Renal cortical epithelial cell (primary cell): ENCODE measurements at regions not wholly inside any gene's neighbourhood (a gene's known extent, or its start where the extent isn't known, plus 50 kb on each side); places are given as distances from the start of the nearest gene placed in this dataset.

Experiments
- DNase-seq: peaks from one replicate; pipeline ENCODE4 v3.0.0-alpha.2; 2011; ENCODE audit warnings: low read depth

GRCh38 chr15:38696109-38696727 lies 131.6 kb upstream of the RASGRP1 start:
- DNase-seq = peak; percentile 31

DNA sequence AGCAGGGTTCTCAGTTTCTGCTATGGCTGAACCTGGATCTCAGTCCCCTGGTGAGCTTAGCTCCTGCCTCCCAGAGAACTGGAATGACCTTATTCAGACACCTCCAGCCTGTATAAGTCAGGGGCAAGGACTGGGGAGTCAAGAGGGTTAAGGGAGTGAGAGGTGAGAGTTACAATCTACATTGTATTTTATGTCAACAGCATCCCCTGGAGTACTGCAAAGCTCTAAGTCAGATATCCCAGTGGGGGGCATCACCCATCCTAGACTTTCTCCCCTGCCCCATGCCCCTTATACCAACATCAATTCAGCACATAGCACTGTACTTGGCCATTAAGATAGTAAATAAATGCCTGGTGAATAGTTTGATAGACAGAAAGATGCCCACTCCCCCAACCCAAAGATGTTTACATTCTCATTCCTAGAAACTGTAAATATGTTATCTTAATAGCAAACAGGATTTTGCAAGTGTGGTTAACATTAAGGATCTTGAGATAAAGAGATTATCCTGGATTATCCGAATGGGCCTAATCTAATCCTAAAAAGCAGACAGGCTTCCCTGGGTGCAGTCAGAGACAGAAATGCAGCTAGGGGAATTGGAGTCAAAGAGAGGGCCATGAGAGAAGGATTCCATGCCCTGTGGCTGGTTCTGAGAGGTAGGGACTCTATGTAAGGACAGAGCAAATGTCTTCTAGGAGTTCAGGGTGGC lies 132.3 kb upstream of the RASGRP1 start:
- no peak for DNase-seq

GRCh38 chr15:38698254-38698653 lies 133.6 kb upstream of the RASGRP1 start:
- no peak for DNase-seq

DNA sequence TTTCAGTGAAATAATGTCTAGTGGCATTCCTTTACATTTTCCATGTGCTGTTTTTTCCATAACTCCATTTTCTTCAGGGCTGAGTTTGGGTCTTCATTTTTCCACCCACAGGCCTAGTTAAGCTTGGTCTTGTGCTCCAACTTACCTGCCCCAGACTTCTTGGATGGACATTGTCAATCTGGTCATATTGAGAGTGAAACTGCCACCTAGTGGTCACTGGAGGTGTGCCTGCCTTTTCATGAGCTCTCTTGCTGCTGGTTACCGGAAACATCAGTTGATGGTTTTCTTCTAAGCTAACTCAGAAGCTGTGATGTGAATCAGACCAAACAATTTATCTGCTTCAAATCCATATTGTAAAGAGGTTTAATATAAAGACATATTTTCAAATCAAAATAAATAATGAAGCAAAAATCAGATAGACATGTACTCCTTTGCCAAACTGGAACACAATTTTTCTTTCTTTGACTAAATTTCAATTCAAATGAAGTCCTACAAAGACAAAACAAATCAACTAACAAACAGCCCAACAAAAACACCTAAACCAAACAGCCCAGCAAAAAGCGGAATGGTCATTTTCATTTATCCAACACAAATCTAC lies 135.1 kb upstream of the RASGRP1 start:
- peak; percentile 74 for DNase-seq

DNA sequence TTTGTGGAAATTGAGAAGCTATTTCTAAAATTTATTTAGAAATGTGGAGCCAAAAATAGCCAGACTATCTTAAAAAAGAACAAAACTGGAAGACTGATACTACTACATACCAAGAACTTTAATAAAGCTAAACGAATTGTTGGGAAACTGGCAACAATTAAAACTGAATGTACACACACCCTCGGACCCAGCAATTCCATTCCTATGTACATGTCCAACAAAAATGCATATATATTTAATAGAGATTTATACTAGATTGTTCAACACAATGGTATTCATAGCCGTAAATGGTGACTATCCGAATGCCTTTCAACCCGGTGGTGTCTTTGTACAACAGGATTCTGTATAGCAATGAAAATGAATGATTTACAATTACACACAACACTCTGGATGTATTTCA lies 136.5 kb upstream of the RASGRP1 start:
- DNase-seq = no peak

DNA sequence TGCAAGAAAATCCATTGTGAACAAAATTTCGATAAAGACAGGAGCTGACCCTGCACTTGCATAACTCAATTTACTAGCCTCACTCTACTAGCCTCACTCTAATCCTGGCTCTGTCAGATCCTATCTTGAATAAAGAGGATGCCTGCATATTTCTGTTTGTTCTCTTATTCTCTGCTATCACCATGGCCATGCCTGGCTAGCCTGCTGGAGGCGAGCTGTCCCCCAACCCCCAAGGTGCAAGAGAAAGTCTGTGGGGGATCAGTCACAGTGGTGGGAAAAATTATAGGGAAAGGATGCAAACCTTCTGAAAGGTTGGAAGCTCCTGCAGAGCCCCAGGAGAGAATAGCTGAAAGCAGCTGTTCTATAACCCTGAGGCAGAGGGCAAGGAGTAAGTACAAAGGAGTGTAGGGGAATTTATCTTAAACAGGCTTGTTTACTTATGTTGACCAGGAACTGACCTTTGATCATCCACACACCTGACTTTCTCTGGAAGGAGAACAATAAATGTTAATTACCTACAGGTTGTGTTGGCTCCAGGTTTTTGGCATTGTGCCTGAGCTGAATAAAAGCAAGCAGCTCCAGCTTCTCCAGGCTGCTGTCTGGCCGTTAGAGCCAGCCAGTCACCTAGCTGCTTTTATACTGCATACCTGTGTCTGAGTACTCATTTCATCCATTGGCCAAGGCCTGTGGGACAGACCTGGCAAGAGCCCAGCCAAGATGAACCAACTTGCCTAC lies 137.7 kb upstream of the RASGRP1 start:
- peak; percentile 86 for DNase-seq

DNA sequence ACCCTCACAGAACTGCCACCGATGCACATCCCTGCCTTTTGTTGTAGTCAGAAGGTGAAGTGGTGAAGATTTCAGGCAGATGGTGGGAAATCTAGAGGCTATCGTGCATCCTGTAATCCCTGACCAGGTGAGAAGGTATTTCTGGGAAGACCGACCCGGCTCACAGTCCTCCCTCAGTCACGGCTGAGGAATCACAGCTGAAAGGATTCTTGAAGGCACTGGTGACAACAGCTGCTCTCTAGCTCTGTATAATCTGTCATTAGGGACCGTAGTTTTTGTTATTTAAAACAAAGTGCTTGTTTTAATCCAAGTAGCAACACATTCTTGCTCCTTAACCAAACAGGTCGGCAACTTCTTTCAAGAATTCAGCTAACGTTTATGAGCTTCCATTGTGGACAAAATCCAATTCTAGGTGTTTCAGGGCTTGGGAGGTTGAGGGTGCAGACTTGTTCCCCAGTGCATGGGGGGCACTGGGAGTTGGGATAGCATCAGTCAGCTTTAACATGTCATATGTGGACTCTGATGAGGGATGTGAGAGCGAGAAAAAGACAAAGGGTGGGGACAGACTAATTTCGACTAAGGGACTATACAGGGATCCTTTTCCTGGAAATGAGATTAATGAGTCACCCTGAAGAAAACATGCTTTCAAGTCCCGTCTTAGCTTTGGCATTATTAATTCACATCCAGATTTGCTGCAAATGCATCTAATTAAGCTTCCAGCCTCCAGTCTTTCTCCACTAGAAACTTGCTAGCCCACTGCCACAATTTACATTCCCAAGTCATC lies 141.0 kb upstream of the RASGRP1 start:
- DNase-seq = peak; percentile 55

DNA sequence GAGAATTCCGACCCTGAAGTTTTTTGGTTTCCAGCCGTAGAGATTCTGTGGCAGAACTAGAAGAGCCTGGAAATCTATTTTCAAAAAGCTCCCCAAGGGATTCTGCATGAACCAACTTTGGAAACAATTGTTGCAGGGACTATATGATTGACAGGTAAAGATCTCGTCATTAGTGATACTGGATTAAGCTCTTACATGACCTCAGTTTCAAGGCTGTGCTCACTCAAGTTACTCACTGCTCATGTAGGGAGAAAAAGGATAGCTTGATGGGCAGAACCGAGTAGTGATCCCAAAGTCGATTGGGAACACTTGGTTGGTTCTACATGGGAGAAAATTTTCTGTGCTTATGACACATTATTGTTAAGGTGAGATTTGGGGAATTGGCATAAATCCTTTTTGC lies 142.3 kb upstream of the RASGRP1 start:
- no peak for DNase-seq

DNA sequence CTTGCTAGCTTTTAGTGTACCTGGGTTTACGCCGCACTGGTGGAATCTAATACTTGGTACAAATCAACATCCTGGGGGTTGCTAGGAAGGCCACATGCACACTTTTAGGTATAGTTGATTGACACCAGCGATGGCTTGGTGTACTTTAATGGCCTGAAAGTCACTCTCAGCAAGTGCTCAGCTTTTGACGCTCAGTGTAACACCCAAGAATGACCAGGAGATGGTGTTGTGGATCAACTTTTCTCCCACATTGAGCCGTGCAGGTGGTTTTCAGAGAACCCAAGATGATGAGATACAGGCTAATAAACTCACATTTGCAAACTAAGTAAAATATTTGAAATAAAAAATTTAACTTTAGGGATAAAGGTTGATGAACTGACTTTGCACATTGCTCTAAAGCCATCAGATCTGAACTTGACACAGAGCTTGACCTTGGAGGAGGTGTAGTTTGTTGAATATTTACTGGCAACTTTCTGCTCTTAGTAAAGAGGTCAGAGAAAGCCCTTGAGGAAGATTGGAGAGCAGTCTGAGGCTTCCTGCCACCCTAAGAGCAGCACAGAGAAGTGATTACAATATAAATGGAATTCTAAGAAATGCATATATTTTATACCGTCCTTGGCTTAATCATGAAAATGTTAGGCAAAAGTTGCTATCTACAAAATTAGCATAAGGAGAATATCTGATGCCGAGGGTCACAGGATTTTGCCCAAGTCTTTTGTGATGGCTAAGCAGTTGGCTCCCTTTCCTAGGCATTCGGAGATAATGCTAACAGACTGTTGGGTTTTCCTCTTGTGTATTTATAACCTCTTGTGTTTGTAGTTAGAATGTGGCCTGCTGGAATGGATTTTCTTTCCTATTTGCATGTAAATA lies 143.4 kb upstream of the RASGRP1 start:
- DNase-seq = peak; percentile 65

- no peak for DNase-seq
Measured at GRCh38 chr15:38708672-38709180, 144.1 kb upstream of the RASGRP1 start.

DNA sequence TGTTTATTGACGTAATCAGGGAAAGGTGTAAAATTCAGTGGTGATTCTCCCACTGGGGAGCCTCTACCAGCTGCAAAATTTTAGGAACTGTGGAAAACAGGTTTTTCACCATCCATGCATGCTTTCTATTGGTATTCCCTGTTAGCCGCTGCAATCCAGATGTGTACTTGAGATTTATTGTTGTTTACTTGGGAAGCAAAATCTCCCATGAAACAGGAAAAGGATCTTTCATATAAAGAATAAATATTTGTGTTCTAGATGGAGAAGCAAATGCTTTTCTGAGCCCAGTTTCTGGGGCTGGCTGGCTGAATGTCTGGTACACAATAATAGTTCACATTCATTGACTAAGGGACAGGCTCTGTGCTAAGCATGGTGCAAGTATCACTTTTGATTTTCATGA lies 144.6 kb upstream of the RASGRP1 start:
- DNase-seq = no peak

GRCh38 chr15:38714309-38715072 lies 149.9 kb upstream of the RASGRP1 start:
- peak; percentile 93 for DNase-seq

GRCh38 chr15:38720893-38721567 lies 156.4 kb upstream of the RASGRP1 start:
- no peak for DNase-seq

DNA sequence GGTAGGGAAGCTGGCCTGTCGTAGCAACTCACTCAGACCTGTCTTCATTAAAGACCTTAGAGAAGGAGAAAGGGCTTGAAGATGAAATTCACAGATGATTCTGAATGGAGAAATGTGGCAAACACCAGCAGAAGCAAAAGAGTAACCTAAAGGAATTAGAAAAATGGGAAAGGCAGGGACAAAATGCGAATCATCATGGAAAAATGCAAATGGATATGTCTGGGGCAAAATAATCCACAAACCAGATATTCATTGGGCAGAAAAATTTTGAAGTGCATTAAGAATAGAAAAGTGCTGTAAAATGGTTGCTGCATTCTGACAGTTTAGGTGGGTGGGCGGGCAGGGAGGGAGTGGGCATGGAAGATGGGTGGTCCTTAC lies 156.9 kb upstream of the RASGRP1 start:
- no peak for DNase-seq

GRCh38 chr15:38722236-38722635 lies 157.6 kb upstream of the RASGRP1 start:
- no peak for DNase-seq

- DNase-seq = no peak
Measured at GRCh38 chr15:38724827-38725226, 160.2 kb upstream of the RASGRP1 start.

DNA sequence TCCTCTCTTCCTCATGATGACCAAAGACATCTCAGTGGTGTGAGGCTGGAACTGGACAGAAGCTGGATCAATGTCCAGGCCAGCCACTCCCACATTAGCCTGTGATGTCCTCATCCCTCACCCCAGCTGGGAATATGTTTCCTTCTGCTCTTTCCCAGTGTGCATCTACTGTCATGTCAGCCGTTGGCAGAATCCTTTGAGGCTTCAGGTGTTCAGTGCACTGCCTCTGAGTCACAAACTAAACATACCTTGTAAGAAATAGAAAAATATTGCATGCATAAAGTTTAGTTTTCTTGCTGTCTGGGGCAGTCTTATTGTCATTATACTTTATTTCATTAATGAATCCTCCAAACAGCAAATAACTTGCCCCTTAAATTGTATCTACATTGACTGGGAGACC lies 161.6 kb upstream of the RASGRP1 start:
- DNase-seq = no peak

- no peak for DNase-seq
Measured at GRCh38 chr15:38733331-38733730, 168.7 kb upstream of the RASGRP1 start.

DNA sequence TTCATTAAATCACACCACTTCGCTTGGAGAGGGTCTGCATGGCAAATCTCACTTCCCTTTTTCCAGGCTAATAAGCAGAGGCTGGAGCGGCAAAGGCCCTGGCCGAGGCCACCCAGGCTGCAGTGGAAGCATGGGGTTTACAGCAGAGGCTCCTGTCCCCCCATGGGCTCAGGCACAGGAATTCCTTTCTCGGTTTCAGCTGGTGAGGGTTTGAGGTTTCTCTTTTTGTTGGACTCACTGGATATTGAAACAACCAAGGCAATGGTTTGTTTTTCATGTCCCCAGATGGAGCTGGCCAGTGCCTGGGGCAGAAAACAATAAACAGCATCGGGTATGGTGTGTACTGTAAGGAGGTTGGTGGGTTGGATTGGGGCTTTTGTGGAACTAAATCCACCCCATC lies 175.6 kb upstream of the RASGRP1 start:
- DNase-seq = no peak
